Hematopoietic multipotent progenitor cell treated with erythropoietin and hydrocortisone succinate and interleukin-3 and kit ligand, for 15 days (in vitro differentiated cells): ENCODE measurements at regions not wholly inside any gene's neighbourhood (a gene's known extent, or its start where the extent isn't known, plus 50 kb on each side); places are given as distances from the start of the nearest gene placed in this dataset.
"Not testable (repeated sequence)": the region's sequence is repeated elsewhere in the genome, so short reads cannot be mapped to it uniquely, and the experiment has no call there.

Experiments
- DNase-seq: peaks from one replicate; pipeline ENCODE4 v3.0.0-alpha.2; 2015; ENCODE audit warnings: low spot score

DNA sequence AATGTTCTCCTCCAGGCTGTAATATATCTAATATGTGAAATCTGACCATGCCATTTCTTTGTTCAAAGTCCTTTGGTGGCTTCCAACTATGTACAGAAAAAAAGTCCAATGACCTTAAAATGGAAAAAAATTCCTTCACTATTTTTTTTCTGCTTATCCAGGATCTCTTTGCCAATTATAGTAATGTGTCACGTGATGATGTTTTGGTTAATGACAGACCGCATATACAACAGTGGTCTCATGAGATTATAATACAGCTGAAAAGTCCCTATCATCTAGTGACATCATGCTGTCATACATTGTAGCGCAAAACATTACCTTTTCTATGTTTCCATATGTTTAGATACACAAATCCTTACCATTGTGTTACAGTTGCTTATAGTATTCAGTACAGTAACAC lies 477.6 kb downstream of the TMEM232 start:
- DNase-seq, result no peak

DNA sequence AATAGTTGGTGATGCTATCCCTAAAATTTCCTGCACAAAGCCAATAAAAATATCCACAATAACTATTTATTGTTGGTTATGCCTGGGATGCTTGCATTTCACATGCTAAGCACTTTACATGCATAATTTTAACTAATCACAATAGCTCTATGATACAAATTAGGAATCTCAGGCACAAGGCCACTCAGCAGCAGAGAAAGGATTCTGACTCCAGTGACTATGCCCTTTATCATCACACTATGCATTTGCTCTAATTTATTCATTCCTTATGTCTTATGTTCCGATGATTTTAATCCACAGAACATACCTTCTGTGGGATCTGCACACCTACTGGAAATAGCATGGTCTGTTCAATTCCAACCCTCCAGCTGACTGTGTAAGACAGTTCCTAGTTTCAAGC lies 476.1 kb downstream of the TMEM232 start:
- DNase-seq, result no peak

DNA sequence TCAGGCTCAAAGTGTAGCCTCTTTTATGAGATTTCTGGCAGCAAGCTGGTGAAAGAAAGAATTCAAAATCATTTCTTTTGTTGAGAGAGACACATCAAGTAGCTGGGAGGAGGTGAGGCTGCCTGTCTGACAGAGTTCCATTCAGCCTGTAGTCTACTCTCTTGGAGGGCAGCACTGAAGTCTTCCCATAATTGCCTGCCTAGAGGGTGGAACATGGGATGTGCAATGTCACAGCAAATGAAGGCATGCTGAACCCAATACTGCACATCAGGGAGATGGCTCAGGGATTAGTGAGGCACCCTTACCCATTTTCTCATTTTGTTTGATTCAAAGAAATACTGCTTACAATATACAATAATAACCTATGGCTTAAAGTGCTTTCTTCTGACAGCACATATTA lies 475.7 kb downstream of the TMEM232 start:
- no peak for DNase-seq

DNA sequence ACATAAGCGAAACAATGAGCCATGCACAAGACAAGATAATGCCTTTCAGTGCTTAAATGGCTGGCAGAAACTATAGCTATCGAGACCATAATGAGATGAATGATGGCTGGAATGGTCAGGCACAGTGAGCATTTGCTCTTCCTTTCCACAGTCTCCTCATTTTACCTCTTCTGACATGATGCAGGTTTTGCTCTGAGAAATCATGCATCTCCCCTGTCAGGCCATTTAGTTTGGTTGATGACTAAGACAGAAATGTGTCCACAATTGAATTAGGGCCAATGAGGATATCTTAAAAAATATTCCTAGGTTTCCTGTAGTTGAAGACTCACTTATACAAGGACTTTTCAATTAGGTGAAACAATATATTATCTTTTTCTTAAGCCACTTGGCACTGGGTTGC lies 475.1 kb downstream of the TMEM232 start:
- no peak for DNase-seq

DNA sequence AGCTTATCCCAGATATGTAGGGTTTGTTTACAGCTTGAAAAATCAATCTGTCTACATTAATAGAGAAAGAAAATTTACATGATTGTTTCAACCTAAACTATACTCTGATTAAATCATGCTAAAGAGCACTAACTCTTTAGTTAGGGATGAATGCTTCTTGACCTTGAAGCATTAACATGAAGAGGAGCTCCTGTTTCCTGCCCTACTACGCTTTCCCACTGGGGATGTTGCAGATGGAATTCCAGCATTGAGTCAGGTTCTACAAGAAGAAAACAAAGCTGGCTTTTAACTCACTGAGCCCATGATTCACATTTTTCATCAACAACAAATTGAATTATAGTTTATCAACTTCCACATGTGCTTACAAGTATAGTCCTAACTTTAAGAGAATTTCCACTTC lies 471.3 kb downstream of the TMEM232 start:
- DNase-seq, result no peak

DNA sequence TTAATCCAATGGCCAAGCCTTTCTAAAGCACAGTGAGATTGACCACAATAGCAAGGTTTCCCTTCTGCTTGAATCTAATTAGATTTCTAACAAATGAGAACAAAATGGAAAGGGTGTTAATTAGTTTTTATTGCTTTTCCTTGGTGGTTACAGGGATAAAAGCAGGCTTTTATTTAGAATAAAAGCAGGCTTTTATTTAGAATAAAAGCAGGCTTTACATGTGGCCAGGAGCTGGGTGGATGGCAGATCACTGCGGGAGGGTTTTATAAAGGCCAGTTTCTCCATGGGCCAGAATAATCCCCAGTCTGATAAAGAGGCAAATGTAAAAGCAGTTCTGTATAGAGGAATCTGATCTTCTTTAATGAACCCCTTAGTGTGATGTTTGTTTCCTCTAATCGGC lies 470.2 kb downstream of the TMEM232 start:
- DNase-seq, result no peak

DNA sequence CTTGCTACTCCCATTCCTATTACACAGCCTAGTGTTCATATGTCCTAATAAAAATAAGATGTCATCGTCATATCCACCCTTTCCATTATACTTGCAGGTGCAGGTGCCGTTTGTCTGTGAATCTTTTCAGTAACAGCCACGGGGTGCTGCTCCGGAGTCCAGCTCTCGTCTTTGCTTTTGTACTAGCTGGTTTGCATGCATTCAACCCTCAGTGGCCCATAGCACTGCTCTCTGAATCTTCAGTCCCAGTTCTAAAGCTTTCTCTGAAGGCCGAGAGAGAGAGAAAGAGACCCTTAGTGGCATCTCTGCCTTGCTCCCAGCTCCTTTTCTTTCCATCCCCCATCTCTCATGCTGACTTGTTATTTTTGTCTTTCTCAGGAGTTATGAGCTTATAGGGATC lies 468.5 kb downstream of the TMEM232 start:
- DNase-seq, result no peak

DNA sequence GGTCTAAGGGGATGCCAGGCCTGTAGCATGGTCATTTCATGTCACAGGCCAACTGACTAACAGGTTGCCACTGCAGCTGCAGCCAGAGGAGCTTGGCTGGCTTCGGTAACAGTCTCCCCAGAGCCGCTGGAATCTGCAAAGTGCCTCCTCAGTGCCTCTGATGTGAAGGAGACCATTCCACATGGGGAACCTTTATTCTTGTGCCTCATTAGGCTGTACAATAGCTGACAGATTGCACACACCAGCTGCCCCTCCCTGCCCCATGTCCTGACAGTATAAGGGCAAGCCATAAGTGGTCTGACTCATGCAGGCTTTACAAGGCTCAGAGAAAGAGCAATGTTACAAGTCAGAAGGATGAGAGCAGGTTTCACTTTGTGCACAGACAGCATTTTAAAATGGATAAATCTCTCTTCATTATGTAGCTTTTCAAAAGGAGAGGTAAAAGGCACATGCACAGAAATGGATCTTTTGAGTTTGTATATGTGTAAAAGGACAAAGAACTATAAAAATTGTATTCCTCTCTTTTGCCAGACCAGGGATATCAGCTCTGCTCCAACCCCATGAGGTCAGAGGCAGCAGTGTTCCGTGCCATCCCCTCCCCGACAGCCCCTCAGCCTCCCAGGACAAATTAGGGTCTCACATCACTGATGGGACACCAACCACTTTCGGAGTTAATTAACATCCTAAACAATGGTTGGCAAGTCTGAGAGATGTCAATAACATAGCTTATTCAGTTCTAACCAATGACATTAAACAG lies 467.8 kb downstream of the TMEM232 start:
- DNase-seq, result no peak

DNA sequence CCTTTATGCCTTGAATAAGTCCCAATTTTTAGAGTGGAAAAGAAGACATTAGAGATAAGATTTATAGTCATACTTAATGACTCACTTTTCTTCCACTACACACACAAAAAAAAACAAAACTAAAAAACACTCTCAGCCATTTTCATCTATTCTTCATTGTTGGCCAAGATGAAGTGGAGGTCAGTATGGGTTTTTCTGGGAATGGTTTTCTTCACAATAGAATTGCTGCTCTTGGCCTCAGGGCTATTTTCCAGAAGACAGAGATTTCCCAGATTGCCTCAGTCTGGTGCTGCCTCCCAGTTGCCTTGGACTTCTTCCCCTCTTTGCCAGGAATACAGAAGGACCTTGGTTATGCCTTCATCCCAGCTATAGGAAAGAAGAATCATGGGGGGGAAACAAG lies 463.7 kb downstream of the TMEM232 start:
- no peak for DNase-seq

DNA sequence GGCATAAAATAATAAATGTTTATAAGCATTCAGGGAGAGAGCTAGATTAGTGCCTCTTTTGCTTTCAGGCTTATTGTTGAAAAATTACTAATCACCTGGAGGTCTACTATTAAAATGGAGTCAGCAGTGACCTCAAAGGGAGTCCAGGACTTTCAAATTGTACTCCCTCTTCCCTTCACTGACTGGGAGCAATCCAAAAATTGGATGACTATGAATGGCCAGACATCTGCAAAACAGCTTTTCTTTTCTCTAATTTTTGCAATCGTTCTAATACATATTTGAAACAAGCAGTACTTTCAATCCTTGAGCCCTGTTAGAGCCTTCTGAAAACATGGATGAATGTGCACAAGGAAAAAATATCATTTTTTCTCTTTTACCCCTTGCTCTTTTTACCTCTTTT lies 461.8 kb downstream of the TMEM232 start:
- DNase-seq, result no peak

DNA sequence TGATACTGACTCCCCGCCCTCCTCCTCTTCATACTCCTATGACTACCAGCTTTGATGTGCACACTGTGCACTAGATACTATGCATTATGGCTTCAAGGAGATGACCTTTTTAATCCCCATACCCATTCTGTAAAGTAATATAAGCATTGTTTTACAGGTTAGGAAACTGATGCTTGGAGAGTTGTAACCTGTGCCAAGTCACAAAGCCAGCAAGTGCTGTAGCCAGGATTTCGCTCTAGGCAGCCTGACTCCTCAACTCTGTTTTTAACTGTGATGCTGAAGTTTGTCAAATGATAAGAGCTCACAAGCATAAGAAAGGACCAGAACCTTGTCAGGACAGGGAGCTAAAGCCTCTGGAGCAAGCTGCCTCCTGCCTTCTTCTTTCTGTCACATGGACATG lies 461.3 kb downstream of the TMEM232 start:
- DNase-seq, result no peak

DNA sequence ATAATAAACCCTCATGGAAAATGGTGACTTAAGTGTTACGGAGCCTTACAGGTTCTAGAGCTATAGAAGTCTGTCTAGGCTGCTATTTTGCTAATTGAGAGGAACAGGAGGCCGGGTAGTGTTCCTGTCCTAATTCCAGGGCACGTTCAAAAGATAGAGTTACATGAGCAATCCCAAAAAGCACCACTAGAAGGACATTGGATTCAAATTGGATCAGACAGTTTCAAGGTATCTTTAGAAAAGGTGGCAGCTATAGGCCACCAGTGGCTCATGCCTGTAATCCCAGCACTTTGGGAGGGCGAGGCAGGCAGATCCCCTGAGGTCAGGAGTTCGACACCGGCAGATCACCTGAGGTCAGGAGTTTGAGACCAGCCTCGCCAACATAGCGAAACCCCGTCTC lies 458.8 kb downstream of the TMEM232 start:
- no peak for DNase-seq

DNA sequence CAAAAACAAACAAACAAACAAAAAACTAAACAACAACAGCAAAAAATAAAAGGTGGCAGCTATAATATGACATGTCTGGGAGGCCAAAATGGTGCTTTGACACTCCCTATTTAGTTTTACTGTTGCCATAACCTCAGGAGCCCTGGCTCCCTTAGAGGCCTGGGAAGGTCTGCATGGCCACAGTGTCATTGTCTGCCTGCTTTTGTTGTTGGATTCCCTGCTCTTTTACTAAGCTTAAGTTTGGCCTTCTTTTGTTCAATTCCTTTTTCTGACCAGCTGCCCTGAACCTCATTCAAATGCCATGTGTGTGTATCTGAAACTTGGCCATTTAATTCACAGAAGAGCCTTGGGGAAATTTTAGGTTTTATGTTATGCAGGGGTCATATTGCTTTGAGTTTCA lies 458.2 kb downstream of the TMEM232 start:
- DNase-seq, result no peak

DNA sequence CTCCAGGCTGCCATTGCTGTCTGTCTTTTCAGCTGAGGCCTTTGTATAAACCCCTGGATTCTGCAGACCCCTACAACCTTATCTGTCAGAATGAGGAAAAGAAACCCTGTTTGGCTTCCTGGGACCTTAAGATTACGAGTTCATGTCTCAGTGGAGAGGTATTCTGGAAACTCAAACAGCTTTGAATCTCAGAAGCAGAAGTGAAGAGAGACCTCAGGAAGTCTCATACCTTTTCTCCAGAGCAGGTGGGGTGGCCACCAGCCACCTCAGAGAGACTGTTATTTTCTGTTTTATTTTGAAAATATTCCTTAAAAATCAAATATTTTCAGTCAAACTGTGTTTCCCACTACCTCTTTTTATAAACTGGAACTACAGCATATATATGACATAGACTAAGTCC lies 457.5 kb downstream of the TMEM232 start:
- no peak for DNase-seq

DNA sequence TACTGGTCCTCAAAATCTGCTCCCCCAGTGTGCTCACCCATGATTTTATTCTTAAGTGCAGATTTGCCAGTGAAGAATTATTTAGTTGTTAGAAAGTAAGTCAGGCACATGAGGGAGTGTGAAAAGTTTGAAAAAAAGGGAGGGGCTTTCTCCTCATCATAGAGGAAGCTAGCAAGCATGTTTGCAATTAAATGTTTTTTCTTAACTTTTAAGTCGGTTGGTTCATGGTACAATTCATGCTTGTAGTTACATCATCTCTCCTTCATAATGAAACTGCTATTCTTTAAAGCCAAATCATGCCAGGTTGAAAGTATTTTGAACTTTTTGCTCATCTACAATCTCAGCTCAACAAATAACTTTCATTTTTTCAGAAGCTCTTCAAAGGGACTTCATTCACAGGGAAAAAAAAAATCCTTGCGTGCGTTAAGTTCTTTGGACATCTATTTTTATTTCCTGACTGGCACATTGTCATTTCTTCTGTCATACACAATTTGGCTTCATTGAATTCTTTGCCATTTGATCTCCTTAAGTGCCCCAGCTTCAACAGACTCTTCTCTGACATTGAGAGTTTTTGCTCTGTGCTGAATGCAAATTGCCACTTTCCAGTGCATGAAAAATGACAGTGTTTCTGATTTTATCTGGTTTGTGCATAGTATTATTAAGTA lies 456.9 kb downstream of the TMEM232 start:
- no peak for DNase-seq

DNA sequence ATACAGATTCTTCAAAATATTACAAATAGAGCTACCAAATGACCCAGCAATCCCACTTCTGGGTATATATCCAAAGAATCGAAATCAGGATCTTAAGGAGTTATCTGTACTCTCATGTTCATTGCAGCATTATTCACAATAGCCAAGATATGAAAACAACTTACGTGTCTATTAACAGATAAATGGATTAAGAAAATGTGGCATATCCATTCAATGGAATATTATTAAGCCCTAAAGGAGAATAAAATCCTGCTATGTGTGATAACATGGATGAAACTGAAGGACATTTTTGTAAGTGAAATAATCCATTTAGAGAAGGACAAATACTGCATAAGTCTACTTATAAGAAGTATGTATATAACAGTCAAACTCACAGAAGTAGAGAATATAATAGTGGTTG lies 450.6 kb downstream of the TMEM232 start:
- DNase-seq, result no peak

DNA sequence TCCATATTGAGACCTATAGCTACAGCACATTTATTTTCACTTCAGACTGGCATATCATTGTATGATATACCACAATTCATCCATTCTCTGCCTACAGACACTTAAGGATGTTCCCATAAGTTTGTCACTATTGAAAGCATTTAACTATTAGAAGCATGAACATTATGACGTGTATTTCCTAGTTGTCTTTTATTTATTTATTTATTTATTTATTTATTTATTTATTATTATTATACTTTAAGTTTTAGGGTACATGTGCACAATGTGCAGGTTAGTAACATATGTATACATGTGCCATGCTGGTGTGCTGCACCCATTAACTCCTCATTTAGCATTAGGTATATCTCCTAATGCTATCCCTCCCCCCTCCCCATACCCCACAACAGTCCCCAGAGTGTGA lies 448.0 kb downstream of the TMEM232 start:
- DNase-seq, result not testable (repeated sequence)

DNA sequence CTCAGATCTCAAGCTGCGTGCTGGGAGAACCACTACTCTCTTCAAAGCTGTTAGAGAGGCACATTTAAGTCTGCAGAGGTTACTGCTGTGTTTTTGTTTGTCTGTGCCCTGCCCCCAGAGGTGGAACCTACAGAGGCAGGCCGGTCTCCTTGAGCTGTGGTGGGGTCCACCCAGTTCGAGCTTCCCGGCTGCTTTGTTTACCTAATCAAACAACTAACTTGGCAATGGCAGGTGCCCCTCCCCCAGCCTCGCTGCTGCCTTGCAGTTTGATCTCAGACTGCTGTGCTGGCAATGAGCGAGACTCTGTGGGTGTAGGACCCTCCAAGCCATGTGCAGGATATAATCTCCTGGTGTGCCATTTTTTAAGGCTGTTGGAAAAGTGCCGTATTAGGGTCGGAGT lies 442.4 kb downstream of the TMEM232 start:
- DNase-seq, result not testable (repeated sequence)

DNA sequence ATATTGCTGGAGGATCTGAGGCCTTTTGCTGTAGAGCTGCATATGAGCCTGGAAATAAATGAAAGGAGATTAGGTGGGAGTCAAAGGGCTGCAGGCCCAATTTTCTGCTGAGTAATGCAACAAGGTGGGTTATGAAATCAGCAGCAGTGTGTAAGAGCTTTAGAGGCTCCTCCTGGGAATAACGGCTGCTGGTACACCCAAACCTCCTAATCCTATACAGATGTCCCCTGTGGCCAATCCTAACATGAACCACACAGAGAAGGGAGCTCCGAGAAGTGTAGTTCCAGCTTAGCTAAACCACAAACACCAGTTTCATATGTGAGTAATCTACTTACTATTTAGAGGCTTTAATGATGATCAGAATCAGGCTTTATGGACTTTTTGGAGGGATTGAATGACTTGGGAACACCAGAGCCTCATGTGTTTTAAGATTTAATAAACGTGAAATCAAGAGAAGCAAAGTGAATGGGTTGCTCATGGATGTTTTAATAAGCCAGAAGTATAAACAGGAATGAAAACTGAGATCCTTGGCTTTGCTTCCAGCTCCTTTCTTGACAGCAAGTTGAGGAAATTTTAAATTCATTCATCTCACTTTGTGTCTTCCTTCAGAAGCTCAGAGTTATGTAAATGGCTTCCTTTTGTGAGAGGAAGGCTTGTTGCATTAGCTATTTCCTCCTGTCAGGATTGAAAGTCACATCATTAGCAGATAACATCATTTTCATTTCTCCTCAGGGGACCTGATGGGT lies 437.5 kb downstream of the TMEM232 start:
- no peak for DNase-seq

DNA sequence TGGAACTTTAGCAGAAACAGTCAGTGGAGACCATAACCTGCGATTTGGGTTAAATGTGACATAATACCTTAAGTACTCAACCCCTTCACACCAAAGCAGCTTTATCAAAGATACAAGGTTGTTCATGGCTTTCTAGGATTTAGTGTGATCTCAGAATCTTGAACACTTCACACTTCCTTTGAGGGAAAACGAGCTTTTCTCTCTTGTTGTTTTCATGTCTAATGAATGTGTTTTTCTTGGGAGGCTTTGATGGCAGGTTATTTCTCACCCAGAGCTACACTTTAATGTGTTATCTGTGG lies 437.0 kb downstream of the TMEM232 start:
- DNase-seq, result no peak

DNA sequence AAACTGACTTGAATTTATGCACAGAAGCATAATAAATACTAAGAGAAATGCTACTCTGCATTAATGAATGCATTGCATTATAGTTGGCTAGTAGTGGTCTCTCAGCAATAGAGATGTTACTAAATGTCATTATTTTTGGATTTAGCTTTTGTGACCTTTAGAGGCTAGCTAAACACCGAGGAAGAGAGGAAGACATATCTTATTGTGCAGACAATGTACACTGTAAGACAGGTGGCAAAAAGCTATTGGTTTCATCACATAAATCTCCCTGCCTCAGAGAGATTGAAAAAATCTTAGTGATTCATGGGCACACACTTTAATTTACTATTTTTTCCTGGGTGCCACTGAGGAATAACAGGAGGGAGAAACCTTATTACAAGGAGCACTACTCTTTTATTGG lies 435.9 kb downstream of the TMEM232 start:
- DNase-seq, result no peak

DNA sequence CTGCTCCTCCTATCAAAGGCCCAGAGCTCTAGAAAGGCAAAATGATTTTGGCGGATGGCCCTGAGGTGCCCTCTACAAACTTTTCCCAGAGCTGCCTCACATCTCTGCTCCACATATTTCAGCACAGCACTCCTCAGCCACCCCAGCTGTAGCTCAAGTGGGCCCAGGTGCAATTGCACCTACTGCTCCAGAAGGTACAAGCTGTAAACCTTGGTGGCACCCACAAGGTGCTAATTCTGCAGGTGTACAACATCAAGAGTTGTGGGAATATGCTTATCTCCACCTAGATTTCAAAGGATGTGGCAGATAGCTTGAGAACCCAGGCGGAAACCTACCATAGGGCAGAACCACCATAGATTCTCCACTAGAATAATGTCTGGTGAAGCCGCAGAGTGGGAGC lies 432.2 kb downstream of the TMEM232 start:
- DNase-seq, result no peak

DNA sequence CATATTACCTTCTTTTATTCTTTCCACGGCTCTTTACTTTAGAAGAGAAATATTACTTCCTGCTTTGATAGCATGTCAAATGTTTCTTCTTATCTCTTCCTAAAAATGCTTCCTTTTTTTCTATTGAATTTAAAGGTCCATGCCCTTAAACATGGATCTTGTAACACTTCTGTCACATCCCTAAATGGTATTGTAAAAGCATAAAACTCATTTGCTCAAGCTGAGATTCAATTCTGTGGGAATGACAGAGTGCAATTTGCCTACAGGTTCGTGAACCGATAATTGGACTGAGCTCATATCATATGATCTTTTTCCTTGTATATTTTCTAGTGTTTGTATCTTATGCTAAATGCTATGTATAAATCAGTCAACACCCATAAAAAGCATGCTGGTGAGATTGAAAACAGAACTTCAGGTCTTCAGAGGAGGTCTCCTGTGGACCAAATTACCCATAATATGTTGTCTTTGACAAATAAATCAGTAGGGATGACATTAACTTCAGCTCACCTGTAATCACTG lies 429.3 kb downstream of the TMEM232 start:
- no peak for DNase-seq
